K562 (cell line): ENCODE measurements at regions not wholly inside any gene's neighbourhood (a gene's known extent, or its start where the extent isn't known, plus 50 kb on each side); places are given as distances from the start of the nearest gene placed in this dataset.

Experiments used
- CTCF ChIP-seq, 3 experiments: IDR thresholded peaks in 2 of 3; conservative IDR thresholded peaks in 1 of 3; 2 replicates each; pipeline ENCODE4 v1.5.1; 2011 to 2012; ENCODE audit warnings: low read length in 3 of 3, mild to moderate bottlenecking in 3 of 3, control low read depth in 2 of 3, improper control_type of control experiment in 1 of 3, inconsistent platforms in 1 of 3, low read depth in 1 of 3, mixed read lengths in 1 of 3, moderate library complexity in 1 of 3; ENCODE audit not compliant: insufficient read depth in 2 of 3
- NFYB ChIP-seq: IDR thresholded peaks from 2 replicates; pipeline ENCODE4 v1.6.1; 2011; ENCODE audit warnings: mild to moderate bottlenecking, moderate library complexity; ENCODE audit not compliant: insufficient read length; ENCODE audit errors: extremely low read depth
- RFX5 ChIP-seq: IDR thresholded peaks from 2 replicates; pipeline ENCODE4 v1.6.1; 2011; ENCODE audit warnings: low read depth, mild to moderate bottlenecking, improper control_type of control experiment, low read length
- TEAD2 ChIP-seq: fragments of 450-650 bp; IDR thresholded peaks from 2 replicates; pipeline ENCODE4 v1.6.1; 2016; ENCODE audit warnings: missing genetic modification characterization, control low read depth, missing compliant biosample characterization
- ZBTB26 ChIP-seq: fragments of 450-650 bp; formaldehyde crosslinking; IDR thresholded peaks from 2 replicates; pipeline ENCODE4 v1.4.0; 2022; ENCODE audit warnings: missing genetic modification characterization
- ZFP36 ChIP-seq: fragments of 150-350 bp; IDR thresholded peaks from 2 replicates; pipeline ENCODE4 v1.6.1; 2018; ENCODE audit warnings: low read length, low read depth; ENCODE audit not compliant: partially characterized antibody

- TF ChIP-seq RFX5, result no peak
- TF ChIP-seq CTCF (IDR thresholded peaks at IDR 0.05 in 2 of 3, conservative IDR thresholded peaks at IDR 0.05 in 1 of 3; ENCODE audit: insufficient read depth in 2 of 3, low read depth in 1 of 3, low read length in 3 of 3), result no peak
- TF ChIP-seq TEAD2 (tag), result no peak
- no peak for TF ChIP-seq NFYB
- TF ChIP-seq ZFP36, result no peak
- no peak for TF ChIP-seq ZBTB26
Observed at GRCh38 chr5:103433211-103433610, 129.4 kb downstream of the NUDT12 start.
